ENCODE measurements at regions not wholly inside any gene's neighbourhood (a gene's known extent, or its start where the extent isn't known, plus 50 kb on each side); places are given as distances from the start of the nearest gene placed in this dataset.
"Not testable (repeated sequence)": the region's sequence is repeated elsewhere in the genome, so short reads cannot be mapped to it uniquely, and the experiment has no call there.

GRCh38 chr5:8522646-8523045 is 653.7 kb downstream of the MTRR start:
- no peak for DNase-seq
- Mint-ChIP-seq H3K27me3 (peaks cover 4% of the 10 kb centered on the region), H3K4me1 (no peaks in the 10 kb centered on the region), H3K36me3 (ENCODE audit: low read depth) (no peaks in the 10 kb centered on the region), H3K27ac (no peak overlapping the region), H3K4me3 (no peak overlapping the region)
- H3K9me3 ChIP-seq (ENCODE audit: control insufficient read depth, low read length, poor library complexity, severe bottlenecking) = no peaks in the 10 kb centered on the region
- no peak for ATAC-seq

DNA sequence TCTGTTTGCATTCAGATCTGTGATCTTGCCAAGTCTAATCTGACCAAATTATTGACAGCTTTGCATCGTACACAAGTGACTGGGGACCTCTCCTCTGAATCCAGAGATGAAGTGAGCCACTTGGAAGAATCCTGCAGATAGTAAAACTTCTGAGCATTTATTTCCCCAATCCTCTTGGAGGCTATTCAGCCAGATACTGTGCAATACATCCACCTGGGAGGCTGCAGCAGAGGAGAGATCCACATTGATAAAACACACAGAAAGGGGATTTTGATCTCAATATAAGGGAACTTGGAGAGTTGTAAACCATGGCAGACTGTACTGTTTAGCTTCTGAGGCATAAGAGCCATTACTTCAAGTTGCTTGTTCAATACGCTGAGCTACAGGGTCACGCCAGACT is 654.6 kb downstream of the MTRR start:
- DNase-seq (no peak), ATAC-seq (no peak)
- H3K9me3 ChIP-seq (ENCODE audit: control insufficient read depth, low read length, poor library complexity, severe bottlenecking) = no peaks in the 10 kb centered on the region
- Mint-ChIP-seq H3K4me1 (no peaks in the 10 kb centered on the region), H3K4me3 (no peak overlapping the region), H3K27me3 (peaks cover 4% of the 10 kb centered on the region), H3K36me3 (ENCODE audit: low read depth) (no peaks in the 10 kb centered on the region), H3K27ac (no peak overlapping the region)

- H3K4me1 Mint-ChIP-seq = no peaks in the 10 kb centered on the region
- H3K4me3 Mint-ChIP-seq = no peak overlapping the region
- peaks cover 4% of the 10 kb centered on the region for H3K27me3 Mint-ChIP-seq
- no peak overlapping the region for H3K27ac Mint-ChIP-seq
- no peaks in the 10 kb centered on the region for H3K9me3 ChIP-seq (ENCODE audit: control insufficient read depth, low read length, poor library complexity, severe bottlenecking)
- no peak for DNase-seq
- no peaks in the 10 kb centered on the region for H3K36me3 Mint-ChIP-seq (ENCODE audit: low read depth)
- no peak for ATAC-seq
Measured at GRCh38 chr5:8525819-8526218, 656.9 kb downstream of the MTRR start.

DNA sequence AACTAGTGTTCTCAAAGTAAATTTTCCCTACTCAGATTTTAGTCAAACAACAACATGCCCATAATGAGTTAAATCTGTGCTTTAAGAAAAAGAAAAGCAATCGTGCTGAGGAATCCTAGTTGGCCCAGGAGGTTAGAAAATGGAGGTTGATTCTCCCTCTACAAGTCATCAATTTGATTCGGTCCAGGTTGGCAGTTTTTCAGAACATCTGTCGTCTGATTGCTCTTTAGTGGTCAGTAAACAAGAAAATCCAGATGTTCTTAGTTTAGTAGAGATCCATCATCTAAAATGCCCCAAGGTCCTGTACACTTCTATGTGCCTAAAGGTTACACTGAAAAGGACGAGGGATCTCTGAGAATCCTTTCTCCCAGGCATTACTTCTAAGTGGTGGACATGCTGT is 659.2 kb downstream of the MTRR start:
- H3K36me3 Mint-ChIP-seq (ENCODE audit: low read depth) = no peaks in the 10 kb centered on the region
- H3K27me3 Mint-ChIP-seq = no peaks in the 10 kb centered on the region
- no peak overlapping the region for H3K4me3 Mint-ChIP-seq
- H3K27ac Mint-ChIP-seq = no peak overlapping the region
- no peak for DNase-seq
- H3K9me3 ChIP-seq (ENCODE audit: control insufficient read depth, low read length, poor library complexity, severe bottlenecking) = no peaks in the 10 kb centered on the region
- H3K4me1 Mint-ChIP-seq = no peaks in the 10 kb centered on the region
- ATAC-seq = no peak

DNA sequence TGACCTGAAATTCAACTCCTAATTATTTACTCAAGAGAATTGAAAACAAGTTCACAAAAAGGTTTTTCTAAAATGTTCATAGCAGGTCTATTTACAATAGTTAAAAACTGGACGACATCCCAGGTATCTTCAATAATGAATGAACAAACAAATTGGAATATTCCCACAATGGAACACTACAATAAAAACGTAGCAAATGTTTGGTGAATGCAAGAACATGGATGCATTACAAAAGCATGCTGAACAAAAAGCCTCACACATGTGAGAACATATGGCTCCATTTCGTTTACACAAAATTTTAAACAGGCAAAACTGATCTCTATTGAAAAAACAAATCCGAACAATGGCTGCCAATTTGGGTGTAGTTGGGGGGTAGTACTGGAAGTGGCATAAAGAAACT is 669.9 kb downstream of the MTRR start:
- Mint-ChIP-seq H3K36me3 (ENCODE audit: low read depth) (no peaks in the 10 kb centered on the region), H3K27me3 (no peaks in the 10 kb centered on the region), H3K27ac (no peak overlapping the region), H3K4me3 (no peak overlapping the region), H3K4me1 (no peaks in the 10 kb centered on the region)
- no peak for ATAC-seq
- no peaks in the 10 kb centered on the region for H3K9me3 ChIP-seq (ENCODE audit: control insufficient read depth, low read length, poor library complexity, severe bottlenecking)
- no peak for DNase-seq

DNA sequence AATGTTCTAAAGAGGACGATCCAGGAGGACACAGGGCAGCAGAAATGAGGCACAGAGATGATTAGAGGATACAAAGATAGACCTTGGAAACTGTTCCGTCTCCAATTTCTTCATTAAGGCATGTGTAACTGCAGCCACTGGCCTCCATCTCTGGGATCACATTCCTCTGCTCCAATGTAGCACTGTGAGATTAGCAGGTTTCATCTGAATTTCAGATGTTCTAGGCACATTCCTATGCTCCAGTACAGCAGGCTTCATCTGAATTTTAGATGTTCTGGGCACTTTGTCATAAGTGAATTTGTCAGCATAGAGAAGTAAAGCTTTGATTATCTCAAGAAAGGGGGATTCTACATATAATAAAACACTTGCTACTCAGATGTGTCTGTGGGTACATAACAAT is 671.4 kb downstream of the MTRR start:
- H3K27ac Mint-ChIP-seq = no peak overlapping the region
- DNase-seq (no peak), ATAC-seq (no peak)
- no peak overlapping the region for H3K4me3 Mint-ChIP-seq
- H3K27me3 Mint-ChIP-seq = no peaks in the 10 kb centered on the region
- H3K9me3 ChIP-seq (ENCODE audit: control insufficient read depth, low read length, poor library complexity, severe bottlenecking) = no peaks in the 10 kb centered on the region
- H3K4me1 Mint-ChIP-seq = no peaks in the 10 kb centered on the region
- no peaks in the 10 kb centered on the region for H3K36me3 Mint-ChIP-seq (ENCODE audit: low read depth)

GRCh38 chr5:8550921-8551320 is 682.0 kb downstream of the MTRR start:
- Mint-ChIP-seq H3K27ac (no peak overlapping the region), H3K4me1 (no peaks in the 10 kb centered on the region), H3K4me3 (no peak overlapping the region), H3K36me3 (ENCODE audit: low read depth) (no peaks in the 10 kb centered on the region), H3K27me3 (no peaks in the 10 kb centered on the region)
- H3K9me3 ChIP-seq (ENCODE audit: control insufficient read depth, low read length, poor library complexity, severe bottlenecking) = no peaks in the 10 kb centered on the region
- DNase-seq (no peak), ATAC-seq (no peak)

GRCh38 chr5:8553364-8553763 is 684.4 kb downstream of the MTRR start:
- H3K4me1 Mint-ChIP-seq = no peaks in the 10 kb centered on the region
- ATAC-seq = no peak
- no peaks in the 10 kb centered on the region for H3K36me3 Mint-ChIP-seq (ENCODE audit: low read depth)
- H3K4me3 Mint-ChIP-seq = no peak overlapping the region
- DNase-seq = no peak
- no peak overlapping the region for H3K27ac Mint-ChIP-seq
- H3K9me3 ChIP-seq (ENCODE audit: control insufficient read depth, low read length, poor library complexity, severe bottlenecking) = no peaks in the 10 kb centered on the region
- H3K27me3 Mint-ChIP-seq = no peaks in the 10 kb centered on the region

DNA sequence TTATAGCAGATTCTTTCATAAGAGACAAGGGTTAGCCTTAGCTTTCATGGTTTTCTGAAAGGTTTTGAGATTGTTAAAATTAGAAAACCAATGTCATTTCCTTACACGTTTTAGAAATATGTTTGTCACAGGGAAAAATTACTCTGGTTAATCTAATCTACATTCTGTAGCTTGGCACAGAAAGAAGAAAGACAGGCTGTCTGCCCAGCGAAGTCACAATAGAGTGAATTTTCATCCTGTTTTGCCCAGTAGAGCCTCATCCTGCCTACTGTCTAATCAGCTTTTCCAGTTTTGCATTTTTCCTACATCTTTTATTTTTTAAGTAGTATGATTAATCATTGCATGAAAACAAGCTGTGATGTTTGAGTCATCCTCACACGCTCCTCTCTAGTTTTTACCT is 688.8 kb downstream of the MTRR start:
- ATAC-seq (no peak), DNase-seq (no peak)
- Mint-ChIP-seq H3K4me1 (no peaks in the 10 kb centered on the region), H3K27me3 (no peaks in the 10 kb centered on the region), H3K36me3 (ENCODE audit: low read depth) (no peaks in the 10 kb centered on the region), H3K4me3 (no peak overlapping the region), H3K27ac (no peak overlapping the region)
- no peaks in the 10 kb centered on the region for H3K9me3 ChIP-seq (ENCODE audit: control insufficient read depth, low read length, poor library complexity, severe bottlenecking)

GRCh38 chr5:8560776-8561175 is 691.8 kb downstream of the MTRR start:
- Mint-ChIP-seq H3K27me3 (no peaks in the 10 kb centered on the region), H3K36me3 (ENCODE audit: low read depth) (no peaks in the 10 kb centered on the region), H3K4me3 (no peak overlapping the region), H3K27ac (no peak overlapping the region), H3K4me1 (no peaks in the 10 kb centered on the region)
- H3K9me3 ChIP-seq (ENCODE audit: control insufficient read depth, low read length, poor library complexity, severe bottlenecking) = no peaks in the 10 kb centered on the region
- DNase-seq (no peak), ATAC-seq (no peak)

DNA sequence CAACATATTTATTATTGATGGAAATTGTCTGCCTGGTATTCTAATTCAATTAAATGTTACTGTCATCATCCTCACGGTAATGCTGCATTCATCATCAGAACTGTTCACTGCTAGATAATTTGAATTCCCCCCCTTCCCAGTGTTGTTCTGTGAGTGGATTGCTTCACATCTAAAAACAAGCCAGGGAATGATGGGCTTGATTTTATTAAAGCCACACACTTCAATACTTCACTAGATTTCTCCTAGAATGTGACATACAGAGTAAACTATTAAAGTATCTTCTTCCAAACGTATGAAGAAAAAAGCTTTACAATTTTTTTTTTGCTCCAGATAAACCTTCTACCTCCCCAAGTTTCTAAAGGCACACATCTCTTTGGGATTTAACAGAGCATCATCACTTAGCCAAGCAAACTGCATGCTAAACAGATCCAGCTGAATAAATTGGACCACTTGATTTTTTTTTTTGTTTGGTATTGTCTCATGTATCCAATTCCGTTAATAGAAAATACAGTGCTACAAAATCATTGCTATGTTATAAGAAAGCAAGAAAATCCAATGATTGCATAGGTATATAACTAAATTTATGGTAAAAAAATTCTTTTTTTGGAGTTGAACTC is 692.4 kb downstream of the MTRR start:
- H3K4me3 Mint-ChIP-seq = no peak overlapping the region
- no peak for ATAC-seq
- no peaks in the 10 kb centered on the region for H3K36me3 Mint-ChIP-seq (ENCODE audit: low read depth)

GRCh38 chr5:8561854-8562253 is 692.9 kb downstream of the MTRR start:
- Mint-ChIP-seq H3K36me3 (ENCODE audit: low read depth) (no peaks in the 10 kb centered on the region), H3K27ac (no peak overlapping the region), H3K27me3 (no peaks in the 10 kb centered on the region), H3K4me1 (no peaks in the 10 kb centered on the region), H3K4me3 (no peak overlapping the region)
- H3K9me3 ChIP-seq (ENCODE audit: control insufficient read depth, low read length, poor library complexity, severe bottlenecking) = no peaks in the 10 kb centered on the region
- ATAC-seq (no peak), DNase-seq (no peak)

More for the DNA sequence above, 692.4 kb downstream of the MTRR start:
- H3K9me3 ChIP-seq (ENCODE audit: control insufficient read depth, low read length, poor library complexity, severe bottlenecking) = no peaks in the 10 kb centered on the region
- no peak for DNase-seq
- H3K27ac Mint-ChIP-seq = no peak overlapping the region
- H3K4me1 Mint-ChIP-seq = no peaks in the 10 kb centered on the region
- H3K27me3 Mint-ChIP-seq = no peaks in the 10 kb centered on the region

DNA sequence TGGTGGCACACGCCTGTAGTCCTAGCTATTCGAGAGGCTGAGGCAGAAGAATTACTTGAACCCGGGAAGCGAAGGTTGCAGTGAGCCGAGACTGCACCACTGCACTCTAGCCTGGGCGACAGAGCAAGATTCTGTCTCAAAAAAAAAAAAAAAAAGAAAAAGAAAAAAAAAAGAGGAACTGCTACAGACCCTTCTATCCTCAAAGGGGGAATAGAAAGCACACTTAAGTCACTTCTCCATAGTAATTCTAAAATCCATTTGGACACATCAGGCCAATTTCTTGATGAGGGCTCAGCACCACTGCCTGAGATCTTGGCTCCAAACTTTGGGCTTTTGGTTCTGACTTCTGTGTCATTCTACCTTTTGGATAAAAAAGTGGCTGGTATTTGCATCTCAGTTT is 694.6 kb downstream of the MTRR start:
- not testable (repeated sequence) for H3K27ac Mint-ChIP-seq; H3K4me3 Mint-ChIP-seq; ATAC-seq; H3K27me3 Mint-ChIP-seq; DNase-seq; H3K9me3 ChIP-seq (ENCODE audit: control insufficient read depth, low read length, poor library complexity, severe bottlenecking); H3K36me3 Mint-ChIP-seq (ENCODE audit: low read depth); H3K4me1 Mint-ChIP-seq

- no peaks in the 10 kb centered on the region for H3K9me3 ChIP-seq (ENCODE audit: control insufficient read depth, low read length, poor library complexity, severe bottlenecking)
- no peak overlapping the region for H3K27ac Mint-ChIP-seq
- H3K36me3 Mint-ChIP-seq (ENCODE audit: low read depth) = no peaks in the 10 kb centered on the region
- no peak for ATAC-seq
- DNase-seq = no peak
- H3K4me3 Mint-ChIP-seq = no peak overlapping the region
- H3K27me3 Mint-ChIP-seq = no peaks in the 10 kb centered on the region
- H3K4me1 Mint-ChIP-seq = no peaks in the 10 kb centered on the region
Measured at GRCh38 chr5:8568858-8569257, 699.9 kb downstream of the MTRR start.
